ENCODE measurements at regions not wholly inside any gene's neighbourhood (a gene's known extent, or its start where the extent isn't known, plus 50 kb on each side); places are given as distances from the start of the nearest gene placed in this dataset.

- TF ChIP-seq CTCF (optimal IDR thresholded peaks at IDR 0.05 in 1 of 3, IDR thresholded peaks at IDR 0.05 in 1 of 3, conservative IDR thresholded peaks at IDR 0.05 in 1 of 3; ENCODE audit: extremely low read depth in 1 of 3, insufficient read depth in 2 of 3, low read length in 3 of 3) (no peak), EZH2 (IDR thresholded peaks at IDR 0.05; ENCODE audit: low read length) (no peak)
Observed at GRCh38 chr1:204802401-204803175, 68.1 kb upstream of the NFASC start.

All from keratinocyte (primary cell).